ENCODE measurements at regions not wholly inside any gene's neighbourhood (a gene's known extent, or its start where the extent isn't known, plus 50 kb on each side); places are given as distances from the start of the nearest gene placed in this dataset.
A peak's percentile ranks its signal among the peaks of the same experiment; 100 is the strongest.
"Not testable (repeated sequence)": the region's sequence is repeated elsewhere in the genome, so short reads cannot be mapped to it uniquely, and the experiment has no call there.

- no peak for DNase-seq (ENCODE audit: low read depth in 4 of 4, low spot score in 2 of 4)
These were observed 146.6 kb downstream of the RNASET2 start for GRCh38 chr6:166809721-166810120.

GRCh38 chr6:166806962-166807757 lies 149.2 kb downstream of the RNASET2 start:
- no peak for DNase-seq (ENCODE audit: low read depth in 4 of 4, low spot score in 2 of 4)

GRCh38 chr6:166806217-166806838 lies 150.0 kb downstream of the RNASET2 start:
- DNase-seq (ENCODE audit: low read depth in 4 of 4, low spot score in 2 of 4), result no peak

DNA sequence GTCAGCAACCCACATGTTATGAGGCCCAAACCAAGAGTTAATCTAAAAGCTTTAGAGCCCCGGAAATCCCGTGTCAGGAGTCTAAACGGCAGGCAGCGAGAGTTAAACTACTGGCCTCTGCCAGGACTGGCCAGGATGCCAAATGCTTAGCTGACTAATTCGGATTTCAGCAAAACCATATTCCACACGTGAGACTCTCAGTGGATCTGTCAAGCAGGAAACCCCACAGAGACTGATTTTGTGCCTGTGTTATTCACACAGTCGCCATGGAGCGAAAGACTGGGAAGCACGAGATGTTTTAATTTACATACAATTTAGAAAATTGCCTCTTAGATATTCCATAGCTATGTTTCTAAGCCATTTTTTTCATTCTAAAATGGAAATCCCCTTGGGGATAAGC lies 152.9 kb downstream of the RNASET2 start:
- no peak for DNase-seq (ENCODE audit: low read depth in 4 of 4, low spot score in 2 of 4)

DNA sequence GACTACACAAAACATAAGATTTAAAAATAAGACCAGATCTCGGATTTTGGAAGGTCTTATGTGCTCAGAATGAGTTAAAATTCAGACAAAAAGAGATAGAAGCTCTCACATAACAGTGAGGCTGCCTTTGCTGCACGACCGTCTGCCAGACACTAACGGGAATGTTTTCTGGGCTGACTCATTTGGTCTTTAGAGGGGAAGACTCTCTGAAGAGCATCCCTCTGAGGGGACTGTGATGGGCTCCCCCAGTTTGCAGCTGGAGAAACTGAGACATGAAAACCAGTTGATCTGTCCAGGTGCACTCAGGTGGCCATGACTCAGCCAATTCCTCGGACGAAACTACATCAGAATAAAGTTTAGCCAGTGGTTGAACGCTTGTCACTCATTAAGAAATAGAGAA lies 153.9 kb downstream of the RNASET2 start:
- DNase-seq (ENCODE audit: low read depth in 4 of 4, low spot score in 2 of 4), result no peak

DNA sequence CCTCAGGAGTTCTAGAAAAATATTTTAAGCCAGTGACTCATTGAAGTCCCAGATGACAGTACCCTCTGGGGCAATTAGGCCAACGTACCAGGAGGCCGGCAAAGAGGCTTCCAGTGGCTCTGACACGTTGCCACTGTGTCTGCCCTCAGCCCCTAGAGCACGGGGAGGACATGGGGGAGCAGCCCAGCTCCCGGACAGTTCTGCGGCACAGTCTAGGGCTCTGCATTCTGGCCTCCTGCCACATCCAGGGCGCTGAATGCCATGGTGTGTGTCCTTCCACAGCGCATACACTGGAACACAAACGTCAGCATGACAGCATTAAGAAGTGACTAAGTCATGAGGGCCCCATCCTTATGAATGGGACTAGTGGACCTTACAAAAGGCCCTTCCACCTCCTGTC lies 156.2 kb downstream of the RNASET2 start:
- no peak for DNase-seq (ENCODE audit: low read depth in 4 of 4, low spot score in 2 of 4)

DNA sequence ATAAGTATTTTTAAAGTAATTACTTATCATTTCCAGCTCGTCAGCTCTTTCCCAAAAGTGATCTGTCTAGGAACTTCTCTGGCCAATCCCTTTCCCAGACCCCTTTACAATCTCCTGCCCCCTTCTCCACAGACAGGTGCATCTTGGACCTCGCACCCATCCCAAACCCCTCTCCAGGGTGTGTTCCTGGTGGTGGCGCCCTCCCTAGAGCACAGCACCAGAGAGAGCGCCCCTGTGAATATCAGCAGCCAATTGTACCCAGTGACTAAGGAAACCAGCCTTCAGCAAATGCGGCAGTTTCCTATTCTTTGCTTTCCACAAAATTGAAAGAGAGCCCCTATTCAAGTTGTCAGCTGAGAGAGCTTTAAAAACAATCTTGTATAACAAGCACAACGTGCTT lies 157.7 kb downstream of the RNASET2 start:
- DNase-seq (ENCODE audit: low read depth in 4 of 4, low spot score in 2 of 4), result no peak

GRCh38 chr6:166796610-166797009 lies 159.7 kb downstream of the RNASET2 start:
- DNase-seq (ENCODE audit: low read depth in 4 of 4, low spot score in 2 of 4), result no peak

DNA sequence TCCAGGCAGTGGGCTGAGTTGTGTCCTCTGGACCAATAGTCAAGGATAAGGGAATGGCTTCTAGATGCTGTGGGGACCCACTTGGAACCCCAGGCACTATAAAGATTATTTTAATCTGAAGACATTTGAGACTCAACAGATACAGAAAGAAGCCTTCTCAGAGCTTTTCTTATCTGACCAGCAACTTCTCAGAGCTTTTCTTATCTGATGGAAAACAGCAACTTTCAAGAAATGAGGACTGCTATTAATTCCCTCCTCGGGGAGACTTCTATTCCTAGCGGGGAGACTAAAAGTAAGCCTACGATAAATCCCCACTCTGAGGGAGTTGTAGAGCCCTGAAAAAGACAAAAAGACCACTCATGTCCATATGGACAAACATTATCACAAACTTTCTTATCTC lies 160.5 kb downstream of the RNASET2 start:
- DNase-seq (ENCODE audit: low read depth in 4 of 4, low spot score in 2 of 4), result no peak

GRCh38 chr6:166790808-166791207 lies 163.8 kb upstream of the RPS6KA2 start:
- DNase-seq (ENCODE audit: low read depth in 4 of 4, low spot score in 2 of 4), result not testable (repeated sequence)

DNA sequence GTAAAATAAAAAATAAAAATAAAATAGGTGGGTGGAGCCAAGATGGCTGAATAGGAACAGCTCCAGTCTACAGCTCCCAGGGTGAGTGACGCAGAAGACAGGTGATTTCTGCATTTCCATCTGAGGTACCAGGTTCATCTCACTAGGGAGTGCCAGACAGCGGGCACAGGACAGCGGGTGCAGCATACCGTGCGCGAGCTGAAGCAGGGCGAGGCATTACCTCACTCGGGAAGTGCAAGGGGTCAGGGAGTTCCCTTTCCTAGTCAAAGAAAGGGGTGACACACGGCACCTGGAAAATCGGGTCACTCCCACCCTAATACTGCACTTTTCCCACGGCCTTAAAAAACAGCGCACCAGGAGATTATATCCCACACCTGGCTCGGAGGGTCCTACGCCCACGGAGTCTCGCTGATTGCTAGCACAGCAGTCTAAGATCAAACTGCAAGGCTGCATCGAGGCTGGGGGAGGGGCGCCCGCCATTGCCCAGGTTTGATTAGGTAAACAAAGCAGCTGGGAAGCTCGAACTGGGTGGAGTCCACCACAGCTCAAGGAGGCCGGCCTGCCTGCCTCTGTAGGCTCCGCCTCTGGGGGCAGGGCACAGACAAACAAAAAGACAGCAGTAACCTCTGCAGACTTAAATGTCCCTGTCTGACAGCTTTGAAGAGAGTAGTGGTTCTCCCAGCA lies 161.9 kb upstream of the RPS6KA2 start:
- not testable (repeated sequence) for DNase-seq (ENCODE audit: low read depth in 4 of 4, low spot score in 2 of 4)

DNA sequence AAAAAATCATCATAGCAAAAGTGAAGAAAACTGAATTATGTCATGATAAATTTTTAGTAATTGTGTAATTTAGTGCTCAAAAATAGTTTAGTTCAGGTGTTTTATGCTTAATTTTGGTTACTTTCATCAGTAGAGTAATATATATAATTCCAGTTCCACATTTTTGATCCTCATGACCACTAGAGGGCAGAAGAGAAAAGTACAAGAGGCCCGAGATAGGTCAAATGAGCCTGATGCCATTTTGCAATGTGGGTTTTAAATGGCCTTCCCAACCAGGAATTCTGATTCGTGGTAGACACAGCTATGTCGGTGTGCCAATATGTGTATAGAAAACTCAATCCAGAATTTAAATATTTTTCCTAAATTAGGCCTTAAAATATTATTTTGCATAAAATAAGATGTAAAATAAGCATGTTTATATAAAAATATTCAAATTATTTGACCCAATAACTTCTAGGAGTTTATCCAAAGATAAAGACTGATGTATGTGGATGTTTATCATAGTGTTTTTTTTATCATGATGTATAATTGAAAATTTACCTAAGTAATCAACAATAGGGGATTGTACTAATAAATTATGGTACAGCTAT lies 159.7 kb upstream of the RPS6KA2 start:
- DNase-seq (ENCODE audit: low read depth in 4 of 4, low spot score in 2 of 4), result peak; percentile 18 to 47 (median 30)

DNA sequence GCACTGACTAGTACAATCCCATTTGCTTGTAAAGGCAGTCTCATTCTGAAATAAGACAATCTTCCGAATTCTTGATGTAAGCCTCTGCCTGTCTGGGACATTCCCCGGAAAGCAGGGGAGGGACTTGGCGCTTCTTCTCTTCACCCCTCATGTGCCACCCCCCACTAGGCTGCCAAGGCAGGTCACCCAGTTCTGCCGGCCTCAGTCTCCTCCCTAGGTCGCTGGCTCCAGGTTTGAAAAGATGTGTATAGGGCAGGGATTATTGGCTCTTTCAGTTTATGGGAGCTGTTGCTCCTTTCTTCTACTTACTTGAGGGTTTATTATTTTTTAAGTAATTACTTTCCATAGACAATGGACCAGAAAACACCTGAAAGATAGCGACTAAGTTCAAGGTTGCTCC lies 158.1 kb upstream of the RPS6KA2 start:
- DNase-seq (ENCODE audit: low read depth in 4 of 4, low spot score in 2 of 4), result no peak

DNA sequence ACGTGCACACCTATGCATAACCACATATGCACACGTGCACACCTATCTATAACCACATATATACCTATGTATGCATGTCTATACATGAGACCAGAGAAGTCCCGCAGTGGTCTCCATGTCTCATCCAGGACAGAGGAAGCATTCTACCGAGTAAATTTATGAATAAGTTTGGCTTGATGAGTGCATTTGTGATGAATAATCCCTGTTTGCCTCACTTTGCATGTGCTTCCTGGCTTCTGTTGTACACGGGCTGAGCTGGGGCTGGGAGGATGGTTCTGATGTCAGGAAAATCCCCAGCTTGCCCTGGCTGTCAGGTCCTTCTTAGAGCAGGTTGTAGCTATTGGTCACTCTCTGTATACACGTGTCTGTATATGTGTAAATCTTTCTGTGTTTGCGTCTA lies 157.6 kb upstream of the RPS6KA2 start:
- DNase-seq (ENCODE audit: low read depth in 4 of 4, low spot score in 2 of 4), result no peak

GRCh38 chr6:166782520-166782919 lies 155.5 kb upstream of the RPS6KA2 start:
- DNase-seq (ENCODE audit: low read depth in 4 of 4, low spot score in 2 of 4), result no peak

GRCh38 chr6:166781331-166781730 lies 154.3 kb upstream of the RPS6KA2 start:
- no peak for DNase-seq (ENCODE audit: low read depth in 4 of 4, low spot score in 2 of 4)

DNA sequence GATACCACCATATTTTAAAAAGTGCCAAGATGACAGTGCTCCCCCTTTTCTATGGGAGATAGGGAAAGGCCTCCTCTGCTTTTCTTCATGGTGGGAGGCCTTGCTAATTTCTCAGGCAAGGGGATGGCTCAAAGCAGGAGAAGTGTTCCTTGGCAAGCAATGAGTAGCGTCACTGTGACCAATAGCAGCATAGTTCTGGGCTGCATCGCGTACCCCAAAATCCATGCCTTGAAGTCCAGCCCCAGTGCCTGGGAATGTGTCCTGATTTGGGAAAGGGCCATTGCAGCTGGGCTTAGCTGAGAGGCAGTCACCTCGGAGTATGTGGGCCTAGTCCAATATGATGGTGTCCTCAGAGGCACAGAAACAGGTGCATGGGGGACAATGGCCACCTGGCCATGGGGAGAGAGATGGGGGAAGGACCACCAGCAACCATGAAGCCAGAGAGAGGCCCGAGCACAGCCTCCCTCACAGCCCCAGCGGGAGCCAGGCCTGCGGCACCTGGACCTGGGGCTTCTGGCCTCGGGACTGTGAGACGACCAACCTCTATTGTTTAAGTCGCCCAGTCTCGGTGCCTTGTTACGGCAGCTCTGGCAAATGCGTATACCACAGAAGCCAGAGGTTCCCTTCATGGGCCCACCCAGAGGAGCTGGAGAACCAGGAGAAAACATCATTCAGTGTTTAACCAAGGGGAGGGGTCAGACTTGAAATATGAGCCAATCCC lies 153.1 kb upstream of the RPS6KA2 start:
- DNase-seq (ENCODE audit: low read depth in 4 of 4, low spot score in 2 of 4), result no peak

GRCh38 chr6:166779381-166779780 lies 152.3 kb upstream of the RPS6KA2 start:
- no peak for DNase-seq (ENCODE audit: low read depth in 4 of 4, low spot score in 2 of 4)

- no peak for DNase-seq (ENCODE audit: low read depth in 4 of 4, low spot score in 2 of 4)
These were observed 151.7 kb upstream of the RPS6KA2 start for GRCh38 chr6:166778776-166779175.

DNA sequence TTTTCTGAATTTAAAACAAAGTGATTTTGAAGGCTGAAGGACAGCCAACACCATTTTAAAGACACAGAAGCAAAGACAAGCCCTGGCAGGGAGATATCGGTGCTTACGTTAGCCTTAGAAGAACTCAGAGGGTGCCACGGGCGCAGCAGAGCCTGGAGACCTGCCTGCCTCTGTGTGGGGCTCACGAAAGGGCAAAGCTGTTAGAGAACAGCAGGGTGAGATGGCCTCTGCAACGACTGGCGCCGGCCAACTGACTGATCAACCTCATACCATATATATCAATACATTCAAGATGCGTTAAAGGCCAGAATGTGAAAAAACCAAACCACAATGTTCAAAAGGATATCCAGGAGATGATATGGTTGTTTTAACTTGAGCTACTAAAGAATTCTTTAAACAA lies 151.0 kb upstream of the RPS6KA2 start:
- no peak for DNase-seq (ENCODE audit: low read depth in 4 of 4, low spot score in 2 of 4)
